Esophagus squamous epithelium (tissue), 4 donors: ENCODE measurements at regions not wholly inside any gene's neighbourhood (a gene's known extent, or its start where the extent isn't known, plus 50 kb on each side); places are given as distances from the start of the nearest gene placed in this dataset.
"Not testable (repeated sequence)": the region's sequence is repeated elsewhere in the genome, so short reads cannot be mapped to it uniquely, and the experiment has no call there.

ENCODE experiments used
- POLR2A ChIP-seq, 4 donors: fragments of 450-650 bp; IDR thresholded peaks; one replicate each; pipeline ENCODE4 v1.6.1; 2017; ENCODE audit warnings: antibody characterized with exemption in 4 of 4, mild to moderate bottlenecking in 4 of 4, moderate library complexity in 3 of 4
- TF ChIP-seq, protein P1 (sequence below), 6 experiments: fragments of 450-650 bp in 4 of 6; fragments of 200-600 bp in 2 of 6; sonication (generic) in 2 of 6; IDR thresholded peaks; one replicate each; pipeline ENCODE4 v1.5.1; 2016 to 2019; ENCODE audit warnings: antibody characterized with exemption in 6 of 6, mild to moderate bottlenecking in 4 of 6, moderate library complexity in 4 of 6

DNA sequence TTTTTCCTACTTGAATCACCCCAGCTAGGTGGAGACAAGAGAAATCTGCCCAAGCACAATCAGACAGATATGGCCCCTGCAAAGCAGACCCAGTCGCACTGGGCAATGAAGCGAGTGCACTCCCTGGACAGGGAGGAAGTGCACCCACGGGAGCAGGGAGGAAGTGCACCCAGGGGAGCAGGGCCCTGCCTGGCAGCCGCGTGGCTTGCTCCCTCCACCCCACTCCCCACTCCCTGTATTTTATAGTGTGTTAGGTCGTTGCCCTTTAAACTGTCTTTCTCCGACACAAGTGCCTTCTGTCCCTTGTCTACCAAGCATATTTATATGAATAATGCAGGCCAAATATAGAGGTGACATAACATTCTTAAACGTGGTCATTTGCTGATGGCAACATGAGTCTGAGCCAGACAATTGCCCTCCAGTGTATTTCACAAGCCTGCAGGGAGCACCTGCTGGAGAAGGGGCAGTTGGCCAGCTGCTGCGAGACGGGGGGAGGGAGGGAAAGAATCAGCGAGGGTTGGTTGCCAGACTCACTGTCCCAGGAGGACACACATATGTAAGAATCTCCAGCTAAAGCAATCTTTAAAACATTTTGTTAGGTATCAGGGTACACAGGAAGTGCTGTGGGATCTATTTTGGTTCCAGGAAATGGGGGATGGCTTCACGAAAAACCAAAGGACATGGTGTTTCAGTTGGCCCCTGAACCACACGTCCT, 76.3 kb downstream of the ATP6V0E2 start:
- TF ChIP-seq, protein P1, sequence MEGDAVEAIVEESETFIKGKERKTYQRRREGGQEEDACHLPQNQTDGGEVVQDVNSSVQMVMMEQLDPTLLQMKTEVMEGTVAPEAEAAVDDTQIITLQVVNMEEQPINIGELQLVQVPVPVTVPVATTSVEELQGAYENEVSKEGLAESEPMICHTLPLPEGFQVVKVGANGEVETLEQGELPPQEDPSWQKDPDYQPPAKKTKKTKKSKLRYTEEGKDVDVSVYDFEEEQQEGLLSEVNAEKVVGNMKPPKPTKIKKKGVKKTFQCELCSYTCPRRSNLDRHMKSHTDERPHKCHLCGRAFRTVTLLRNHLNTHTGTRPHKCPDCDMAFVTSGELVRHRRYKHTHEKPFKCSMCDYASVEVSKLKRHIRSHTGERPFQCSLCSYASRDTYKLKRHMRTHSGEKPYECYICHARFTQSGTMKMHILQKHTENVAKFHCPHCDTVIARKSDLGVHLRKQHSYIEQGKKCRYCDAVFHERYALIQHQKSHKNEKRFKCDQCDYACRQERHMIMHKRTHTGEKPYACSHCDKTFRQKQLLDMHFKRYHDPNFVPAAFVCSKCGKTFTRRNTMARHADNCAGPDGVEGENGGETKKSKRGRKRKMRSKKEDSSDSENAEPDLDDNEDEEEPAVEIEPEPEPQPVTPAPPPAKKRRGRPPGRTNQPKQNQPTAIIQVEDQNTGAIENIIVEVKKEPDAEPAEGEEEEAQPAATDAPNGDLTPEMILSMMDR (IDR thresholded peaks at IDR 0.05): not testable (repeated sequence)
- not testable (repeated sequence) for TF ChIP-seq POLR2A (IDR thresholded peaks at IDR 0.05)
